Muscle of back (tissue), 3 donors: ENCODE measurements at regions not wholly inside any gene's neighbourhood (a gene's known extent, or its start where the extent isn't known, plus 50 kb on each side); places are given as distances from the start of the nearest gene placed in this dataset.
"Not testable (repeated sequence)": the region's sequence is repeated elsewhere in the genome, so short reads cannot be mapped to it uniquely, and the experiment has no call there.

Source experiments
- DNase-seq, 3 donors: peaks; one replicate each; pipeline versions ENCODE4 v3.0.0 to v3.0.0-alpha.2; 2013

GRCh38 chr10:33037726-33038125 lies 79.7 kb upstream of the ITGB1 start:
- DNase-seq, result no peak

DNA sequence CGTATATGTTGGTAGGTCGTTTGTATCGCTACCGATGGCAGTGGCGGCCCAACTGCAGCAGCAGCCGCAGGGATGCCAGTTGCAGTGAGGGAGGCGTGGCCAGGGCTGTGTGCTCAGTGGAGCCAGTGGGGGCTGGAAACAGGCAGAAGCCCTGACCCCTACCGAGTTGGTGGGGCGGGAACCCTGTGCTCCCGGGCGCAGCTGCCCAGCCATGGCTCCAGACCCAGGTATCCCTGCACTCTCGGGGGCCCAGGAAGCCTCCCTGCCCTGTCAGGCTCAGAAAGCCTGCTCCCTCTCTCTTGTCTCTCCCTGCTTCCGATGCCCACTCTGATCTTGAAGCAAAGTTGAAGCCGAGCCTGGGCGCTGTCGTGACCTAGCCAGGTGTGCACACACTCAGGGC lies 78.6 kb upstream of the ITGB1 start:
- DNase-seq, result no peak

DNA sequence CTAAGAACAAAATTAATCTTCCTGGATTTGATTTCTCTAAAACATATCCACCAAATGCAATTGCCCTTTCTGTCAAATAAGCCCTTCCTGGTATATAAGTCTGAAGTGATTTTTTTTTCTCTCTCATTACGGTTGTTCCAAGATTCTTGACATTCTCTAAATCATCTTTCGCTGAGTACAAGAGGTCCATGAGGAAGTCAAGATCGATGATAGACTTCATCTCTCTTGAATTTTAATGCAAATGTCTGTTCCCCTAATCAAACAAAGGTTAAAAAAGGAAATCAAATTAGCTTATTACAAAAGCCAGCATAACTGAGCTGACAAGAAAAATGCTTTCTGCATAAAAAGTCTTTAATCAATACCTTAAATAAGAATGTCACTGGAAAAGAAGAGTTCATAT lies 77.4 kb upstream of the ITGB1 start:
- DNase-seq, result no peak

DNA sequence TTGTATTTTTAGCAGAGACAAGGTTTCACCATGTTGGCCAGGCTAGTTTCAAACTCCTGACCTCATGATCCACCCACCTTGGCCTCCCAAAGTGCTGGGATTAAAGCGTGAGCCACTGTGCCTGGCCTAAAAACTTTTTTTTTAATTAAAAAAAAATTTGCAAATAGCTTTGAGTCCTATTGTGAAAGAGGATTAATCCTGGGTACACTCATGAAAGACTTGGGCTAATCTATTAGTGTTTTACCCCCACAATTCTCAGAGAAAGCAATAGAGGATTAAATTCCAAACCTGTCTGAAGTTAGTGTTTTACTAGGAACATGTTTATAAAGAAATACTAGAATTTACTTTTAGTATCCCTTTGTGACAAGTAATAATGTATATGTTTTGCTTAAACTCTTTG lies 76.9 kb upstream of the ITGB1 start:
- no peak for DNase-seq

GRCh38 chr10:33032654-33033151 lies 74.7 kb upstream of the ITGB1 start:
- peak; percentile 47 to 78 (median 76) for DNase-seq

- DNase-seq, result peak in 1 of 3 donors; percentile 21
Measured at GRCh38 chr10:33031815-33032653, 74.0 kb upstream of the ITGB1 start.

DNA sequence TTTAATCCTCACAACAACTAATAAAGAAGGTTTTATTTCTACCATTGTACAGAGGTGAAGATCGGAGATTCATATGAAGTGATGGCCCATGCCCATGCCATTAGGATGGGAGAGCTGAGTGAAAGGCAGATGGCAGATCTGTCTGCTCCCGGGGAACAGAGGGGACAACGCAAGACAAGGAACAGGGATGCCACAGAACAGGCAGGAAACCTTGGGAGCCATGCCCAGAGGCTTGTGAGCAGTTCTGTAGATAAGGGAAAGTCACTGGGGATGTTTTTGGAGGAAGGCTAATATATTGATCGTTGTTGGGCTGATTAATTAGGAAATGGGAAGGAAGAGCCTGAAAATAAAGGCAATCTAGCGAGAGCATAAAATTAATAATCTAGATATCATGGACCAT lies 73.1 kb upstream of the ITGB1 start:
- no peak for DNase-seq

DNA sequence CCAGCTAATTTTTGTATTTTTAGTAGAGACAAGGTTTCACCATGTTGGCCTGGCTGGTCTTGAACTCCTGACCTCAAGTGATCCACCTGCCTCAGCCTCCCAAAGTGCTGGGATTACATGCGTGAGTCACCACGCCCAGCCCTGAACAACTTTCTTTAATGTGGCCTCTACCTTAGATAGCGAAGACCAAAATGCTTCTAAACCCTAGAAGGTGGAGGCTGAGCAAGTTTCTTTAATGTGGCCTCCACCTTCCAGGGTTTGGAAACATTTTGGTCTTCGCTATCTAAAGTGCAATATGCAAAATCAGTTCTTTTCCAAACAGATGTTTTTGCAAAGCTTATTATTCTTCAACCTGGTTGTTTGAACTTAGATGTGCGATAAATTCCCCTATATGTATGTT lies 70.5 kb upstream of the ITGB1 start:
- not testable (repeated sequence) for DNase-seq

DNA sequence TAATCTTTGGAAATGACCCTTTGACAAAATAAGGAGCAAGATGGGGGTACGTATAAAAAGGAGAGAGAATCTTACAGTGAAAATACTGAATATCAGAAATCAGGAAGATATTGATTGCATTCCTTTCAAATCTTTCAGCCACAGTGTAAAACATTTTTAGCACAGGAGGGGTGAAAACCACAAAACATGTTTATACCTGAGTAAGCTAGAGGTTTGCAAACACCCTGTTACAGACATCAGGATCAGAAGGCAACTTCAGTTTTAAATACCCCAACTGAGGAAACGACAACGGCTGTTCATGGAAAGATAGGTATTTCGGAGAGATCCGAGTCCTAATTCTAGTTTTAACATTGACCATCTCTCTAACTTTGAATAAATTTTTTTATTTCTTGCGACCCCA lies 69.1 kb upstream of the ITGB1 start:
- DNase-seq, result no peak

DNA sequence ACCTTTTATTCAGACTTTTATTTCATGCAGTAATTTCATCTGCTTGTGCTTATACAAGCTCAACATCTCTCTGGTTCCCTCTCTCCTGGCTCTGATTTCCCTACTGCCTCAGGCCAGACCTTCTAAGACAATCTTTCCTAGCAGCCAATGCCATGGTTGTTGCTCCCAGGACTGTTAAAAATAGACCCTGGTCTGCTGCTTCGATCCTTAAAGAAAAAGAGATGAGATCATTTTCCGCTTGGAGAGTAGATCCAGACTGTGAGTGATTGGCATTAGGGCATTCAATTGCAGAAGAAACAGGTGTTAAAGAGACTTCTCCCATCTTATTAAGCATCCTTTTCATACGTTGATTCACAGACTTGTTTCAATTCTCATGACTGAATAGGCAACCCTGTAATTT lies 68.4 kb upstream of the ITGB1 start:
- peak in 1 of 3 donors; percentile 48 for DNase-seq

- no peak for DNase-seq
Measured at GRCh38 chr10:33025910-33026309, 67.9 kb upstream of the ITGB1 start.

DNA sequence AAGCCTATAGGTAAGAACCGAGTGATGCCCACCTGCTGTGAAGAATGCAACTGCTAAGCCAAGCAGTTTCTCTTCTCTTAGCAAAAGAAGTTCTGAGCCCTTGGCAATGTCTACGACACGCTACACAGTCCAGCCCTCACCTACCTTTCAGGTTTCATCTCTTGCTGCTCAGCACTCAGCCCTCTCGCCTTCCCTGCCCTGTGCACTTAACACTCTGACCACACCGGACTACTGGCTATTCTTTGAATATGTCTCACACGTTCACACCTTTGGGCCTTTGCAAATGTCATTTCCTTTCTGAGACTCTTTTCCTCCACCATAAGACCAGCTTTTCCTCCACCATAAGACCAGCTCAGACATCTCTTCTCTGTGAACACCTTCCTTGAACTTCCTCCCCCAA lies 67.0 kb upstream of the ITGB1 start:
- no peak for DNase-seq

DNA sequence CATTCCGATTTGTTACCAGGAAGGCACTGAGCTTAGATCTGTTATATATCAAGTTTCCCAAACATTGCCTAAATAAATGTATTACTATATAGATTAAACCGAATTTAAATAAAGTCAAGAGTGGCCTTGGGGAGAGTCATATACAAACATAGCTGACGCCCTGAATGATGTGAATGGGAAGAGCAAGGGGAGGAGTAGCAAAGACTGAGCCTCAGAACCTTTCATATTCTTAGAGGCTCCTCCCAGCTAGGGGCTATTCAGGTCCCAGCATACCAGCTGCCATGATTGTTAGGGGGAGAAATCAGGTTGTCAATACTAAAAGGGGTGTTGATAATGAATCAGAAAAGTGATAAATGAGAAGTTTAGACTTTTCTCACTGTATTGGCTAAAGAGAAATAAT lies 64.7 kb upstream of the ITGB1 start:
- no peak for DNase-seq

DNA sequence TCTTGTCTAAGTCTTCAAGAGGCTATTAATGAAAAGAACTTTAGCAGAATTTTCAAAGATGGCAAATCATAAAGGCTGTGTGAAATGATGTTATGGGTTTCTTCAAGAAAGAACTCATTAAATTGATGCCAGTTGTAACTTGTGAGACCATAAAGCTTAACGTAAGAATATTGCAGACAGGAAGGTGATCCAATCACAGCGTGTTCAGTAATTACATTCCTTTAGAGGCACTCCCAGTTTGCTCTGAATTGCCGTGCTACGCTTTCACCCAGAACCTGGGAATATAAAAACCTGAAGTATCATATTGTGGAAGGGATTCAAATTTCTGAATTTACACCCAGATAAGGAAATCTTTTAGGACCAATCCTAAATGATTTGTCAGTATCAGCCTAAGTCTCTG lies 64.1 kb upstream of the ITGB1 start:
- no peak for DNase-seq

- no peak for DNase-seq
Measured at GRCh38 chr10:33016988-33017387, 59.0 kb upstream of the ITGB1 start.

DNA sequence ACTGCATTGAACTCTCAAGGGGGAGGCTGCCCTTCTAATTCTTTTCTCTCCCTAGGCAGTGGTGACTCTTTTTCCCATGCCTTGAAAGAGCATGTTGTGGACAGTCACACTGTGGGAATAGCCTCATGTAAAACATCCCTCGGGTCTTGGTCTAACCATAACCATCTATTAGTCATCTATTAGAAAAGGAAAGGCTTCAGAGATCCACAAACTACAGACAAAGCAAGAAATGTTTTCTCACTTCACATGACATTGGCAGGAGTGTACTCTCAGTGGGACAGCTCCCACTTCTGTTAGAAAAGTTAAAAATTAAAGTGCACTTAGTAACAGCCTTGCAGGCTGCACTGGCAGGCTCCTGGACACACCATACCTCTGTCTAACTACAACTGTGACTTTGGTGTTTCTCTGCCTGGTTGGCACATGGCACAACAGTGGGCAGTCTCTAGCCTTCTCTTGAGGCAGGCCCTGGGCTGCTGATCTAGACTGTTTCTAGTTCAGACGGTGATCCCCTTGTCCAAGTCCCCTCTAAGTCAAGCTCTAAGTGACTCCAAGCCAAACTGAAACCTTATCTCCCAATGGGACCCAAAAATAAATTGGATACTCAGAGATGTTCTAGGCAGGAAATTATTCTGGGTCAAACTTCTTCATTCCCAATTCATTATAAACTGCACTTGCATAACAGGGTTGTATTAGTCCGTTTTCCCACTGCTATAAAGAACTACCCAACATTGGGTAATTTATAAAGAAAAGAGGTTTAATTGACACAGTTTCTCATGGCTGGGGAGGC lies 57.9 kb upstream of the ITGB1 start:
- DNase-seq, result peak in 2 of 3 donors; percentile 42 to 53

GRCh38 chr10:33013331-33013730 lies 55.3 kb upstream of the ITGB1 start:
- DNase-seq, result not testable (repeated sequence)

DNA sequence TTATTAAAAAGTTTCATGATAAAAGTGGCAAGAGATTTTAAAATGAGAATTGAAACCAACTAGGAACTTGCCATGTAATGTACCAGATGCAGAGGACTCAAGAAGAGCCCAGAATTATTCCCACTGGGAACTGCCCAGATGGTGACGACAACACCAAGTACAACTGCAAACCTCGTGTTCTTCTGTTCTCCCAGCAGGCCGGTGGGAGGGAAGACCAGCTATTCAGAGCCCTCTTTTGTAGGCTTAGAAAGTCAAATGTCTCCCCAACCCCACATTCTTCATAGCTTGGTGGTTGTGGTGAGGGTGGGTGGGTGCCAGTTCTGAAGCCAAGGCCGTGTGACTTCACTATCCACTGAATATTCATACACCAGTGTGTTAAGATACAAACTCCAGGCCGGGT lies 54.3 kb upstream of the ITGB1 start:
- no peak for DNase-seq

GRCh38 chr10:33010132-33011037 lies 52.4 kb upstream of the ITGB1 start:
- peak in 2 of 3 donors; percentile 51 to 82 for DNase-seq

DNA sequence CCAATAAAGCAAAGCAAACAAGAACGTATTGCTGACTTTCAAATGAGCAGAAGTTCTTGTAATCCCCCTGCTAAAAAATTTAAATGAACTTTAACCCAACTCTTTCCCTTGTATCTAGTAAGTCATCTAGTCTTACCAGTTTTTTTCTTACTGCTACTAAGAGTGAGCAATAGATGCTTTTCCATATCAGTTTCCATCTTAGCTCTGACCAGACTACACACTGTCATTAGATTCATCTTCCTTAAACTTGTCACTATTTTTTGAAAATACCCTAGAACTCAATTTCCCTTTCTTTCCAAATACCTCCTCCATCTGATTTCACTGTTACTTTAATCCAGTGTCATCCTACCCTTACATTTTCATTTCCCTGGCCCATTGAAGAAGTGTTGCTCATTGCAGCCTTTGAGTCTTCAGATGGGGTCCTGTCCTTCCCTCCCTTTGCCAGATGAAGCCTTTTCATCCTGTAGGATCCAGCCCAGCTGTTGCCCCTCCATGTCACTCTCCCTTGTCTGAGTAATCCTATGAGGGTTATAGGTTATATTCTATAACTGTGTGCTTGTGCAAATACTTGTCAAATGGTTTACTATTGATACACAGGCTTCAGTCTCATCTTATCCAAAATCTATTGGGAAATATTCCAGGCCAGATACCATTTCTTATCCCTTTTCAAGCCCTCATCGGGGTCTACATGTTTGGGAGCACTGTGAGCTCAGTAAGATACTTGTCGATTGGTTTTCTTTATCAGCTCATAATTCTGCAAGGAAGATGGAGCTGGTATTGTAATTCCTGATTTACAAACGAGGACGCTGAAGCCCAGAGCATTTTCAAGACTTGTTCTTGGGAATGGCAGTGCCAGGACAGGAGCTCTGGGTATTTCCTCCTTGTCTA lies 51.5 kb upstream of the ITGB1 start:
- no peak for DNase-seq
